DND-41 (cell line): ENCODE measurements at regions not wholly inside any gene's neighbourhood (a gene's known extent, or its start where the extent isn't known, plus 50 kb on each side); places are given as distances from the start of the nearest gene placed in this dataset.

Experiments
- ATAC-seq: fragments of 200-7000 bp; cut with Tn5 transposase; 3 replicates; pipeline ENCODE4 v1.9.1; 2021; ENCODE audit warnings: low read depth; ENCODE audit not compliant: insufficient read depth
- DNase-seq: peaks from one replicate; pipeline ENCODE4 v3.0.0-alpha.2; 2020
- H2AFZ ChIP-seq: 2 replicates; pipeline ENCODE4 v1.6.0; 2012; ENCODE audit warnings: low read depth, low read length
- H3K27ac ChIP-seq: 2 replicates; pipeline ENCODE4 v1.5.1; 2012; ENCODE audit warnings: low read length, inconsistent platforms
- H3K27me3 ChIP-seq: fragments of 200-600 bp; sonication (generic); 2 replicates; pipeline ENCODE4 v1.6.0; 2012; ENCODE audit warnings: low read length, mild to moderate bottlenecking, inconsistent platforms; ENCODE audit not compliant: insufficient read depth, poor library complexity
- H3K36me3 ChIP-seq: 2 replicates; pipeline ENCODE4 v1.5.1; 2012; ENCODE audit warnings: low read length, inconsistent platforms; ENCODE audit not compliant: insufficient read depth
- H3K4me1 ChIP-seq: 2 replicates; pipeline ENCODE4 v1.5.1; 2012; ENCODE audit warnings: mild to moderate bottlenecking, low read length; ENCODE audit not compliant: insufficient read depth
- H3K4me2 ChIP-seq: 2 replicates; pipeline ENCODE4 v1.6.0; 2012; ENCODE audit warnings: mild to moderate bottlenecking, moderate library complexity, low read length, inconsistent platforms; ENCODE audit not compliant: insufficient read depth
- H3K4me3 ChIP-seq, 2 experiments: fragments of 200-600 bp in 1 of 2; shearing (Covaris generic) in 1 of 2; 2 replicates each; pipeline ENCODE4 v1.5.1; 2012 to 2016; ENCODE audit warnings: inconsistent platforms in 2 of 2, low read length in 2 of 2, mild to moderate bottlenecking in 2 of 2, low read depth in 1 of 2, moderate library complexity in 1 of 2
- H3K79me2 ChIP-seq: 2 replicates; pipeline ENCODE4 v1.6.0; 2012; ENCODE audit warnings: low read length, inconsistent platforms; ENCODE audit not compliant: insufficient read depth
- H3K9ac ChIP-seq: 2 replicates; pipeline ENCODE4 v1.6.0; 2012; ENCODE audit warnings: low read depth, mild to moderate bottlenecking, inconsistent platforms, low read length, moderate library complexity
- H3K9me3 ChIP-seq: 2 replicates; pipeline ENCODE4 v1.5.1; 2012; ENCODE audit warnings: low read length, moderate library complexity, mild to moderate bottlenecking, inconsistent platforms; ENCODE audit not compliant: insufficient read depth, severe bottlenecking
- H4K20me1 ChIP-seq: 2 replicates; pipeline ENCODE4 v1.6.0; 2012; ENCODE audit warnings: low read length; ENCODE audit not compliant: insufficient read depth
- EZH2 ChIP-seq: IDR thresholded peaks from 3 replicates; pipeline ENCODE4 v1.6.1; 2012; ENCODE audit warnings: borderline replicate concordance, low read depth, mild to moderate bottlenecking, moderate library complexity, low read length, inconsistent platforms; ENCODE audit not compliant: severe bottlenecking
- TF ChIP-seq, protein P1 (sequence below): IDR thresholded peaks from 2 replicates; pipeline ENCODE4 v1.5.1; 2012; ENCODE audit warnings: borderline replicate concordance, low read length, moderate library complexity, mild to moderate bottlenecking; ENCODE audit not compliant: poor library complexity, severe bottlenecking; ENCODE audit errors: extremely low read depth

DNA sequence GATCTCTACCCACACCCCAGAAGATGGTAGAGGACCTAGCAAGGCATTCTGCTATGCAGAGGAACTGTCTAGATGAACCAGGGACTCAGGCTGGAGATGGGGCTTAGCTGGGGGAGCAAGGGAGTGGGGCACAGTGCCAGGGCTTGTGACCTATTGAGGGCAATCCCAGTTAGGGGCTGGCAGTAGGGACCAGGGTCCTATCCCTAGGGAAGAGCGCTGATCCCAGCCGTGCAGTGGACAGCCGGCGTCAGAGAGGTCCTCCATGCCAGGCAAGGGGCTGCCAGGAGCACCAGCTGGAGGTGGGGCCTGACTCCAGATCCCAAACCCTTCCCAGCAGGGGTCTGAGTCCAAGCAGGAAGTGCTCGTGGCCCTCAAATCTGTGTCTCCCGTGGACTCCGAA lies 52.7 kb upstream of the NEURL1B start:
- no peak overlapping the region for H3K9ac ChIP-seq
- H3K79me2 ChIP-seq, result no peaks in the 10 kb centered on the region

DNA sequence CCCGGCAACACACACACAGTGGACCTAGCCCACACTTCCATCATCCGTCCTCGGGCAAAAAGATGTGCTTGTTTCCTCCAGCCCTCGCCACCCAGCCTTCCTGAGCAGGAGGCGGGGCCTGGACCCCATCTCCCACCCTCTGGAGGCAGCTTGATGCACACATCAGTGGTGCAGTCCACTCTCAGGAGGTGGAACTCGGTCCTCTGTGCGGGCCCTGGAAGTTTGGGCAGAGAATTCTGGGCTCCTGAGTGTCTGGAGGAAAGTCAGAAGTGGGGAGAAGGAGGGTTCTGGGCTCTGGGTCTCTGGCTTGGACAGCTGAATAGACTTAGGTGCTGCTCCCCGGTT lies 54.0 kb upstream of the NEURL1B start:
- Histone ChIP-seq H3K4me2 (no peak overlapping the region), H3K79me2 (no peaks in the 10 kb centered on the region), H4K20me1 (no peaks in the 10 kb centered on the region), H3K27me3 (peaks cover 12% of the 10 kb centered on the region), H3K36me3 (no peaks in the 10 kb centered on the region), H2AFZ (no peak overlapping the region), H3K4me1 (no peaks in the 10 kb centered on the region), H3K9ac (no peak overlapping the region), H3K4me3 (no peak overlapping the region), H3K9me3 (no peaks in the 10 kb centered on the region), H3K27ac (no peak overlapping the region)
- no peak for TF ChIP-seq EZH2
- no peak for DNase-seq
- ATAC-seq, result no peak

More for the DNA sequence above, 52.7 kb upstream of the NEURL1B start:
- H3K36me3 ChIP-seq, result no peaks in the 10 kb centered on the region
- ATAC-seq (no peak), DNase-seq (no peak)
- H3K4me1 ChIP-seq, result no peaks in the 10 kb centered on the region
- peaks cover 12% of the 10 kb centered on the region for H3K27me3 ChIP-seq
- H3K9me3 ChIP-seq, result no peaks in the 10 kb centered on the region
- H3K27ac ChIP-seq, result no peak overlapping the region
- H3K4me3 ChIP-seq, result no peak overlapping the region
- H2AFZ ChIP-seq, result no peak overlapping the region
- H3K4me2 ChIP-seq, result no peak overlapping the region
- TF ChIP-seq EZH2, result no peak
- TF ChIP-seq, protein P1, sequence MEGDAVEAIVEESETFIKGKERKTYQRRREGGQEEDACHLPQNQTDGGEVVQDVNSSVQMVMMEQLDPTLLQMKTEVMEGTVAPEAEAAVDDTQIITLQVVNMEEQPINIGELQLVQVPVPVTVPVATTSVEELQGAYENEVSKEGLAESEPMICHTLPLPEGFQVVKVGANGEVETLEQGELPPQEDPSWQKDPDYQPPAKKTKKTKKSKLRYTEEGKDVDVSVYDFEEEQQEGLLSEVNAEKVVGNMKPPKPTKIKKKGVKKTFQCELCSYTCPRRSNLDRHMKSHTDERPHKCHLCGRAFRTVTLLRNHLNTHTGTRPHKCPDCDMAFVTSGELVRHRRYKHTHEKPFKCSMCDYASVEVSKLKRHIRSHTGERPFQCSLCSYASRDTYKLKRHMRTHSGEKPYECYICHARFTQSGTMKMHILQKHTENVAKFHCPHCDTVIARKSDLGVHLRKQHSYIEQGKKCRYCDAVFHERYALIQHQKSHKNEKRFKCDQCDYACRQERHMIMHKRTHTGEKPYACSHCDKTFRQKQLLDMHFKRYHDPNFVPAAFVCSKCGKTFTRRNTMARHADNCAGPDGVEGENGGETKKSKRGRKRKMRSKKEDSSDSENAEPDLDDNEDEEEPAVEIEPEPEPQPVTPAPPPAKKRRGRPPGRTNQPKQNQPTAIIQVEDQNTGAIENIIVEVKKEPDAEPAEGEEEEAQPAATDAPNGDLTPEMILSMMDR, result no peak
- no peaks in the 10 kb centered on the region for H4K20me1 ChIP-seq

DNA sequence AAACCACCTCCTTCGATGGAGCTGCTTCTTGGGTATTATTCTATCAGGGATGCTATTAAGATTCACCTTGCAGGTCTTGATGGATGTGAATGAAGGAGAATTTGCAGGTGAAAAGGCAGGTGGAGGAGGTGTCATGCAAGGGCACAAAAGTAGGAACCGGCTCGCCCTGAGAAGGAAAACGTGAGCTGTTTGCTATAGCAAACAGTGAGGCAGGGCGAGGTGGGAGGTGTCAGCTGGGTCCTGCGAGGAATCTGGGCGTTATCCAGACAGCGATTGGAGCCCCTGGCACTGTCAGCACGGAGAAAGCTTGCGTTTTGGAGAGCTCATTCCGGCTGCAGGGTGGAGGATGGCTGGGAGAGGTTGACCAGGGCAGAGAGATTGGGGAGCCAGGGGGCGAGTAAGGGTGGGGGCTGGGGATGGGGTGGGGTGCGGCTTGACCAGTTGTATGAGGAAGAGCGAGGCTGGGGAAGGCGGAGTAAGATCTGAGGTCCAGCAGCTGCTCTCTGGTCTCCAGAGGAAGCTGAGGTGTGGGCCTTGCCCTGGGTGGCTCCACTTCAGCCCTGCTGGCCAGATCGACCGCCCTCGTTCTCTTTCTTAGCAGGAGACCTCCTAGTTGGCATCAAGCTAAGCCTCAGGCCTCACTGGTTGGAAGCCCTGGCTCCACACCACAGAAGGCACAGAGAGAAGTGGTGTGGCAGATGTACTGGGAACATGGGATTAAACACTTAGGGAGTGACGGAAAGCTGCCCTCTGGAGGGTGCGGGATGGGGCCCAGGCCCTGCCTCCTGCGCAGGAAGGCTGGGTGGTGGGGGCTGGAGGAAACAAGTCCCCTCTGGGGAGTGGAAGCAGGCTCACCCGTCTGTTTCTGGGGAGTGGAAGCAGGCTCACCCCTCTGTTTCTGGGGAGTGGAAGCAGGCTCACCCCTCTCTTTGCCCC lies 54.7 kb upstream of the NEURL1B start:
- Histone ChIP-seq H3K9ac (no peak overlapping the region), H3K36me3 (no peaks in the 10 kb centered on the region), H4K20me1 (no peaks in the 10 kb centered on the region), H3K27me3 (peaks cover 14% of the 10 kb centered on the region), H2AFZ (no peak overlapping the region), H3K79me2 (no peaks in the 10 kb centered on the region), H3K27ac (no peak overlapping the region), H3K4me2 (no peak overlapping the region), H3K4me3 (no peak overlapping the region), H3K9me3 (no peaks in the 10 kb centered on the region), H3K4me1 (no peaks in the 10 kb centered on the region)
- DNase-seq (no peak), ATAC-seq (no peak)
- TF ChIP-seq, protein P1, result no peak
- no peak for TF ChIP-seq EZH2

DNA sequence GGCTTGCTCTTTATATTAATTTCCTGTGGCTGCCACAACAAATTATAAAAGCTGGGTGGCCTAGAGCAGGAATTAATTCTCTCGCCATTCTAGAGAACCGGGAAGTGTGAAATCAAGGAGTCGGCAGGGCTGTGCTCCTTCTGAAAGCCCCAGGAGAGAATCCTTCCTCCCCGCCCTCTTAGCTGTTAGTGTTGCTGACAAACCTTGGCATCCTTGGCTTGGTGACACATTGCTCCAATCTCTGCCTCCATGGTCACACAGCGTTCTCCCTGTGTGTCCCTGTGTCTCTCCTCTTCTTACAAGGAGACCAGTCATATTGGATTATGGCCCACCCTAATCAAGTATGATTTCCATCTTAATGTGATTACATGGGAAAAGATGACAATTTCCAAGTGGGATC lies 55.9 kb upstream of the NEURL1B start:
- no peaks in the 10 kb centered on the region for H3K36me3 ChIP-seq
- no peak overlapping the region for H3K9ac ChIP-seq
- no peaks in the 10 kb centered on the region for H3K4me1 ChIP-seq
- no peak overlapping the region for H3K4me2 ChIP-seq
- peaks cover 18% of the 10 kb centered on the region for H3K27me3 ChIP-seq
- no peaks in the 10 kb centered on the region for H3K9me3 ChIP-seq
- no peaks in the 10 kb centered on the region for H4K20me1 ChIP-seq
- DNase-seq (no peak), ATAC-seq (no peak)
- no peak overlapping the region for H2AFZ ChIP-seq
- H3K79me2 ChIP-seq, result no peaks in the 10 kb centered on the region
- H3K27ac ChIP-seq, result no peak overlapping the region
- H3K4me3 ChIP-seq, result no peak overlapping the region
- TF ChIP-seq, protein P1, result no peak
- TF ChIP-seq EZH2, result no peak
